NOMO-1 treated with DMSO at 0.1 percent for 48 hours (cell line): ENCODE measurements at regions not wholly inside any gene's neighbourhood (a gene's known extent, or its start where the extent isn't known, plus 50 kb on each side); places are given as distances from the start of the nearest gene placed in this dataset.
"Not testable (repeated sequence)": the region's sequence is repeated elsewhere in the genome, so short reads cannot be mapped to it uniquely, and the experiment has no call there.

Experiments
- DNase-seq: peaks from one replicate; lab custom pipeline; 2025; ENCODE audit not compliant: unreplicated experiment; lab: John Stamatoyannopoulos, UW

DNA sequence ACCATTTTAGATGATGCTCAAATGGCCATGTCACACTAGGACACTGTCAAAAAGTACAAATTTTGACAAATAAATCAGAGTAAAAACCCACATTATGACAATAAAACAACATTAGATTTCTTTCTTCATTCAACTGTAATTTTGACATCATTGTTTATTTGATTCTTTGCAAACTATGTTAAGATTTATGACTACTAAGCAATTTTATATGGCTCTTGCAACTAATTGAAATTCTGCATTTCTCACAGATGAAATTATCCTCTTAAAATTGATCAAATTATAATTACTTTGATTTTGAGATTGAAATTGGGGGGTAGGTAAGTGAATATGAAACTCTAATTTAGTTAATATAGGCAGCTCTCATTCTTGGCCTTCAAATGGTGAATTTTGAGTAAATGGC, 59.8 kb downstream of the ATOH1 start:
- DNase-seq: no peak

DNA sequence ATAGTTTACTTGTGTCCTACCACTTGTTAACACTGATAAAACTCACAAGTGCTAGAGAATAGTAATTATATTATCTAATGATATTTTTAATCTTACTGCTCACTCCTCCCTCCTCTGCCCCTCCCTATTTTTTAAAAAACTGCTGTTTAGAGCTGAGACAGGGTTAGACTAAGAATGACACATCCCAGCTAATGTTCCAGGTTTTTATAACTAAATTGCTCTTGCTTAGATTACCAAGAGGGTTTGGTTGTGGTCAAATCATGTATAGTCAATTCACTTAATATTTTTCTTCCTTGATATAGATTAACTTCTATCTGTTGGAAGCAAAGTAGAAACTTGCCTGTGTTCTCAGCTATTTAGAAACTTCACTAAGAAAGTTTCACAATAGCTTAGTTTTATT, 60.2 kb downstream of the ATOH1 start:
- no peak for DNase-seq

DNA sequence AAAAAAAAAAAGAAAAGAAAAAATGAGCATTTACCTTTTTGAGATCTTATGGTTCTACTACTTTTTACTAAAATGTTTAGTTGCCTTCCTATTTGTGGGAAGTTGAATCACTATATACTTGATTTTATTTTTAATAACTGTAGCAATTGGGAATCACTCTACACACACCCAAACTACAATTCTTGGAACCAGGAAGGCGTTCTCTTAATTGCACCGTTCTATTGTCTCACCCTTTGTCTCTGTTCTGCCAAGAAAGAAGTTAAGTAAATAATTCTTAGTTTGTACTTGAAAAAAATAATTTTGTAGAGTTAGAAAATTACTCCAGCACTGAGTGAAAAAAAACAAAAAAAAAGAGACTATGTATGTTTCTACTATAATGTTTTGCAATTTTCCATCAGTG, 62.7 kb downstream of the ATOH1 start:
- no peak for DNase-seq

DNA sequence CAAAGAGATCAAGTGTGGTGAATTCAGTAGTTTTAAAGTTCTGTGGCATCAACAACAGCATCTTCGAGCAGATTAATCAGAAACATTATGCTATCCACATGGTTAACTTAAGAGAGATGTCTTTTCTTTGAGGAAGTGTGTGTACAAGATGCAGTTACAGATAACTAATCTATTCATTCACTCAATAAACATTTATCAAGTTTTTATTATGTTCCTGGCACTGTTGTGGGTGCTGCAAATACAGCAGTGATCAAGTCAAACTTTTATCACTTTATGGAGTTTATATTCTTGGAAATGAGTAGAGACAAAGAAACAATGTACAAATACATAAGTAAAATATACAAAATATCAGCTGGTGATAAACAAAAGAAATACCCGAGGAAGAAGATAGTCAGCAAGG, 66.4 kb downstream of the ATOH1 start:
- DNase-seq: no peak

DNA sequence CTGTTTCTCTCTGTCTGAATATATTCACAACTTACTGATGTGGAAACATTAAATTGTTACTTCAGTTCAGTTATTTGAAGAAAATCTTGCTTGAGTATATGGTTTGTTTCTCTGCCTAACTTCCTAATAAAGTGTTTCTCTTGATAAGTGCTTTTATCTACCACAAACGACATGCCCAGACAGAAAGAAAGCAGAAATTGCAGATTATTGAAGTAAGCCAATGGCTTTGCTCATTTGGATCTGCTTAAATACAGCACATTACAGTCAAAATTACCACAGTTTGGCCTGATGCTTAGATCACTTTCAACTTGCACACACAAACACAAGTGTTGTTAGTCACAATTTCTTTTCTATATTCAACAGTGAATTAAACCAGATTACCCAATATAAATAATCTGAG, 68.0 kb downstream of the ATOH1 start:
- no peak for DNase-seq

DNA sequence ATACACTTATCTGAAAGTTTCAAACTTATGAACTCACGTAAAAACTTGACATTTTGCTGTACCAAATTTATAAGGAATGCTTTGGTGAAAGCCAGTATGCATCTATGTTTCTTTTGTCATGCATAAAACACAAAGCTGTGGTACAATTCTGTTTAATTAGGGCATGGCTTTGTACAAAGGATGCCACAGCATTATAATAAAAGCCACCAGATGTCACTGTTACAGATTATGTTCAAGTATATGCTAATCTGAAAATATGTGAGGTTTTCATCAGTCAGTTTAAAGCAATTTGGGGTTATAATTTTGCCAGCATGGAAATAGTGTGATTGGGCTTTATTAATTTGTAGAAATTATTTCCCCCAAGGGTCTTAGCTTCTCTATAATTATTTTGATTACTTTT, 69.0 kb downstream of the ATOH1 start:
- DNase-seq: no peak

DNA sequence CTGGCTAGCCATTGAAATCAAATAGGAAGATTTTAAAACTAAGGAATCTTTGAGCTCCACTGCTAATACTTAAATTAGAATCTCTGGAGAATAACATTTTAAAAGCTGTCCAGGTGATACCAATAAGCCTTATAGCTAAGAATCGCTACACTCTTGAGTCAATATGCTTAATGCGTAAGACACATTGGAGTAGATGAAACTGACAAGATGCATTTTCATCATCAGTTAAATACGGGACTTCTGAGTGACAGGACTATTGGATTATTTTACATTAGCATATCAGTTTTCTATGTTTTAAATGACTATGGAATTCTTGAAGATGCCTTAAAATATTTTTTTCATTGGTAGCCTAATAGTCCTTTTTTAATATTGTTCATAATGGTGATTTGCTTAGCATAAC, 80.2 kb downstream of the ATOH1 start:
- DNase-seq: no peak

DNA sequence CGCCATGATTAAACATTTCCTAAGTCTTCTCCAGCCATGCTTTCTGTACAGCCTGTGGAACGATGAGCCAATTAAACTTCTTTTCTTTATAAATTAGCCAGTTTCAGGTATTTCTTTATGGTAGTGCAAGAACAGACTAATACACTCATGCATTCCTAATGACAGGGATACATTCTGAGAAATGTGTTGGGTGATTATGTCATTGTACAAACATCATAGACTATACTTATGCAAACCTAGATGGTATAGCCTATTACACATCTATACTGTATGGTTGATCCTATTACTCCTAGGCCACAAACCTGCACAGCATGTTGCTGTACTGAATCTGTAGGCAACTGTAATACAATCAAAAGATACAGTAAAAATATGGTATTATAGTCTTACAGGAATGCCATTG, 83.1 kb downstream of the ATOH1 start:
- no peak for DNase-seq

DNA sequence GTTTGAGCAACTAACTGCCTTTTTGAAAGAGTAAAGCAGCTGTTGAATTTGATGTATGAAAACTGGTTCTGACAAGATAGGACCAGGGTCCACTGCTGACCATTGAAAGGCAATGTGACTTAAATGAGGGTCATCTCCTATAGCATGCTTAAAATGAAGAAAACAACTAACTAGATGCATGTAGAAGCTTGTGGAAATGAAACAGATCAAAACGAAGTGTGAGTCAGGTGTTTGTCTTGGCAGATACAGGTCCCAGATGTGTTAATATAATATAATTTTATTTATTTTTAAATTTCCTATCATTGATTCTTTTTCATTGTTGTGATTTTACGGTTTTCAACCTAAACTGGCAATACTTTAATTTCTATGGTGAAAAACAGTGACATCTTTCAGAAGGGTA, 83.6 kb downstream of the ATOH1 start:
- no peak for DNase-seq

DNA sequence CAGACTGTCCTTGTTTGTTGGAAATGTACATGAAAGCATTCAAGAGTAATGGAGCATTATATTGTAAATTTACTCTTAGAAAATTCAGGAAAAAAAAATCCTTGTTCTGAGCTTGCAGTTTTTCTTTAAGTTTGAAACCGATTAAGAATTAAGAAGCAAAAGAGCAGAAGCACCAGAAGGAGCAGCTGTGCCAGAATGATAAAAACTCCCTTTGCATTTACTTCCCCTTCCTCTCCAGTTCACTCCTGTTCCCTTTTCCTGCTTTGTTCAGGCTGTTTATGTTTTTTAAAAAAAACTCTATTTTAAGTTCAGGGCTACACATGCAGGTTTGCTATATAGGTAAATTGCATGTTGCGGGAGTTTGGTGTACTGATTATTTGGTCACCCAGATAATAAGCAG, 90.3 kb downstream of the ATOH1 start:
- DNase-seq: no peak

DNA sequence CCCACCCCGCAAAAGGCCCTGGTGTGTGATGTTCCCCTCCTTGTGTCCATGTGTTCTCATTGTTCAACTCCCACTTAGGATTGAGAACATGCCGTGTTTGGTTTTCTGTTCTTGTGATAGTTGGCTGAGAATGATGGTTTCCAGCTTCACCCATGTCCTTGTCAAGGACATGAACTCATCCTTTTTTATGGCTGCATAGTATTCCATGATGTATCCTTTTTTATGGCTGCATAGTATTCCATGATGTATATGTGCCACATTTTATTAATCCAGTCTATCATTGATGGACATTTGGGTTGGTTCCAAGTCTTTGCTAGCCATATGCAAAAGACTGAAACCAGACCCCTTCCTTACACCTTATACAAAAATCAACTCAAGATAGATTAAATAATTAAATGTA, 95.0 kb downstream of the ATOH1 start:
- DNase-seq: not testable (repeated sequence)

DNA sequence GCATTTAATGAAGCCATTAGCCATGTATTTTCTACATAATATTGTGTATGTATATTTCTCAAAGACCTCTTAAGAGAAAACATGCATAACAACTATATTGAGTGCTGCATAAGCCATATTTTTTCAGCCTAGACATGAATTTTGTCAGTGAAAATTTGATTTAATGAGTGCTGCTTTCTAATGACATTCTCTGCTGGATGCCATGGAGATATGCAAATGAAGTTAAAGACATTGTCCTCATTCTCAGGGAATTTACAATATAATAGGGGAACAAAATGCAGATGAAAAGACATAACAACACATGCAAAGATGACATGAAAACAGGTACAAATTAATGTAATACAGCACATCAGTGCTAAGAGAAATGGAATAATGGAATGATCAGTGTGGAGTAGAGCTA, 118.7 kb downstream of the ATOH1 start:
- DNase-seq: no peak

DNA sequence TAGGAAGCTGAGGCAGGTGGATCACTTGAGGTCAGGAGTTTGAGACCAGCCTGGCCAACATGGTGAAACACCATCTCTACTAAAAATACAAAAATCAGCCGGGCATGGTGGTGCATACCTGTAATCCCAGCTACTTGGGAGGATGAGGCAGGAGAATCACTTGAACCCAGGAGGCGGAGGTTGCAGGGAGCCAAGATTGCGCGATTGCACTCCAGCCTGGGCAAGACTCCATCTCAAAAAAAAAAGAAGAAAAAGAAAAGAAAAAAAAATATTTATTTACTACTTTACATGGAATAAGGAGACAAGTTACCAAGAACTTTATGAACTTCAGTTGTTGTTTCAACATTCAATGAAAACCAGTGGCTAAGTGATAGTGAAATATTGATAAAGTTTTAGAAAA, 121.7 kb downstream of the ATOH1 start:
- not testable (repeated sequence) for DNase-seq

DNA sequence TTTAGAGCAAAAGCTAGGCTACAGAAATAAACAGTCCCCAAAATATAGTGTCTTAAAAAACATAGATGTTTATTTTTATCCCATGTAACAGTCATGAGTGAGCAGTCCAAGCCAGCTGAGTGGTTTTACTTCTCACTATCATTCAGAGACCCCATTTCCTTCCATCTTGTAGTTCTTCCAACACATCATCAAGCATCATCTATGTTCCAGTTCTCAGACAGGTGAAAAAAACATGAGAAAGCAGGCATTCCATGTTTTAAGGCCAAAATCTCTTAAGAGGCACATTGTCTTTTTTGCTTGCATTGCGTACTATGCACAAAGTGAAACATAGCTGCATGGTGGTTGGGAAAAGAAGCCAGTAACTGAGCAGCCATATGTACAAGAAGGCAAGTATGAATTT, 128.6 kb downstream of the ATOH1 start:
- DNase-seq: no peak

DNA sequence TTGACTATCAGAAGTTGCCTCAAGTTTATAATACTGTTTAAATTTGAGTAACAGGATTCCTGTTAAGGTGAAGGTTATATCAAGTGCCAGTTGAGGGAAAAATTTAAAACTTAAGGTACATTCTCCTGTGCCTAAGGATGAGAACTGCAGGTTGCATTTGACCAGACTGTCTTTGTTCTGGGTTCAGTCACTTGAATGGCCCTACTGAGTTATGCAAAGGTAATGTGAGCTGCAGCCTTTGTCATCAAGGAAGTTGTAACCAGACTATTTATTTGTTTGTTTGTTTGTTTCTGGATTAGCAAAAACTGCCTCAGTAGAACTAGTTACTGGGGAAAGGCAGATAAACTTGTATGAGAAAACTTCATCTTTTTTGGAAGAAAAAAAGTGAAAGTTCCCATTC, 131.9 kb downstream of the ATOH1 start:
- DNase-seq: no peak

DNA sequence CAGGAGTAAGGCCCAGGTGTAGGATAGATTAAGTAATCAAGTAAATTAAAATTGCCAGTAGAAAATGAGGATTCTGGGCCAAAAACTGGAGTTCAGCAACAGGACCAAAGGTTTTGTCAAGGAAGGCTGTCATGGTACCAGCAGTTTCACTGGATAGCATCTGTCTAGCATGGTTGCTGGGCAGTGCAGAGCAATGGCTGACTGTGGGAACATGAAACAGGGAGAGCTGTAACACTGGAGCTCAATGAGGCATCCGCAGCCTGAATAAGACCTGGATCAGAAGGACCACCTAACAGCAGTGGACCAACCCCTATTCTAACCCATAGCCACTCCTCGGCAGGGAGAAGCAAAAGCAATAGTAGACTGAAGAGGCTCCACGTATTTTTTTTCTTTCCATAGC, 132.4 kb downstream of the ATOH1 start:
- no peak for DNase-seq

DNA sequence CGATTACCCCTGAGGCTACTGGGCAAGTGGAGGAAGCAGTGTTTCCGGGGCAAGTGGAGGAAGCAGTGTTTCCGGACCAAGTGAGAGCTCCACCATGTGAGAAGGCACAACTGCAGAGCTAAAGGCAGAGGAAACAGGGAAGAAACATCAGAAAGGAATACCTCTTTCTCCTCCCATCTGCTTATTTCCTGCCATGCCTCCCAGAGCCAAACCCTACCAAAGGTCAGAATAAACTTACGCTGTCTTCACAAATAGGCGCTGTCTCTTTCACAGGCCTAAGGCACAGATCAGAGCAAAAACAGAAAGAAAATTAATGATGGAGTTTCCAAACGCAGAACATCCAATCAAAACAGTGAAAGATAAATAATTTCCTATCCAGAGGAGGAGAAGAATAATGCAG, 153.0 kb downstream of the ATOH1 start:
- no peak for DNase-seq

DNA sequence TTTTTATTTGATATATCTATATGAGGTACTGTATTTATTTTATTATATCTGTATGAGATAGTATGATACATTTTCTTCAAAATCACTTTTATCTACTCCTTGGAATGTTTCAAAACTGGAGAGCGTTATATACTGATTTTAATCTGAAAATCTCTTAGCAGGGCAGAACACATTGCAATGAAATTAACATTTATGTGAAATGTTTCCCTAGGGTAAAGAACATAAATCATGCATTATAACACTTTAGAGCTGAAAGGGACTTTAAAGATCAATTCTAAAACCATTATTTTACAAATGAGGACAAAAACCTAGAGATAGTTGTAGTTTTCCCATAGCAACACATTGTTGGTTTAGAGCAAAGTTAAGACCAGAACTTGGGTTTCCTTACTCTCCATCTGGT, 153.7 kb downstream of the ATOH1 start:
- no peak for DNase-seq

DNA sequence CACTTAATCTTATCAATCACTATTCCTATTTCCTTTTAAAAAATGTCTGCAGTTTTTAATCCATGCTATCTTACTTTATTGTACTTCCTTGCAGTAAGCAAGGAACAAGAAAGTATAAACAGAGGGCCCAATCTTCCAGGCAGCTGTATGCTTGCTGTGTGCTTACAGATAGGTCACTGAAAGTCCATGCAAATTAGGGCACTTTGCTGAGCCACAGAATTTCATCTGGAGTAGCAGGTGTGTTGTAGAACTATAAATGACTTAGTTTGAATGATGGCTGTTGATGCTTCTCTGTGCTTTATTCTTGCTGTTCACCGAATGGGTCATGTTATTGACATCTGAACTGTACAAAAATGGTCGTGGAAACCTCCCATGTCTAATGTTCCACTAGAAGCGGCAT, 154.6 kb downstream of the ATOH1 start:
- DNase-seq: no peak

DNA sequence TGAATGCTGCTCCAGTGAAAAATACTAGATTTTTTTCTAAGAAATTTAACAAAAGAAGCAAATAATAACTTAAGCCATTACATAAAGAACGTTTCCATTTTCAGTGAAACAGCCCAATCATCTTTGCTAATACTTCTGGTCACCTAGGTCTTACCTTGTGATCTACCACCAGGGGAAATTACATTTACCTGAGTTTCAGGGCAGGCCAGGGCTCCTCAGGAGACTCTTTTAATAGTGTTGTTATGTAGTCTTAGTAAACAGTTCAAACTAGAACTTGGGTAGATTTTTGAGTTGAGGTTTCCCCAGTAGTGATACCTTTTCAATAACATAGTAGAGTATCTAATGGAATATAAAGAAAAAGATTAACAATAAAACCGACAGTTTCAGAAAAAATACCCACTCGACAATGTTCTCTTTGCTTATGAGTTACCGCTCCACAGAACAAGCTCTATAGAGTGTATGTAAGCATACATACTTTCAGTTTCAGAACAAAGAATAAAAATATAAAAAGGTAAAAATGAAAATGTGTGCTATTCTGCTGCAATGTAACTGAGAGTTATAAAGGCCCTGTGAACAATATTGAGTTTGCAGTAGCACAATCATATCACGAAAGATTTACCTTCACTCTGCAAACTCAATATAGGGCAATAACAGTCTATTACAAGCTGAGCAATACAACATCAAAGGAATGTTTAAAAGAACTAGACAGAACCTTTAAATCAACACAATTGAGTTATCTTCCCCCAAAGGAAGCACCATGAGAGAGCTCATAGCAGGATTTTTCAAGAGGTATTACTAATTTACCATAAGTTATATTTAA, 165.8 kb downstream of the ATOH1 start:
- no peak for DNase-seq

DNA sequence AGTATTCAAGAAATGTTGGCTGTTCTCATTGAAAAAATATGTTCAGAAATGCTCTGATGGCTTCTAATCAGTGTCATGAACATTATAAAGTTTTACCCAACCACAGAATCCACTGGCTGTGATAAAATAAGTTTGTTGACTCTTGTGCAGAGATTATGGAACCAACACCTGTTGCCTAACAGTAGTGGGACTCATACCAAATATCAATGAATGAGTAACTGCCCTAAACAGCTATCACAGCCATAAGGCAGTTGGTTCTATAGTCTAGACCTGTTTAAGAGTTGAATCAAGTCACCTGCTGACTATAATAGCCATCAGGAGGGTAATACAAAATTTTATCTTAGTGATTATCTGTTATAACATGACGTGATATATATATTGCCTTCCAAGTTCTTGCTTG, 168.3 kb downstream of the ATOH1 start:
- no peak for DNase-seq

DNA sequence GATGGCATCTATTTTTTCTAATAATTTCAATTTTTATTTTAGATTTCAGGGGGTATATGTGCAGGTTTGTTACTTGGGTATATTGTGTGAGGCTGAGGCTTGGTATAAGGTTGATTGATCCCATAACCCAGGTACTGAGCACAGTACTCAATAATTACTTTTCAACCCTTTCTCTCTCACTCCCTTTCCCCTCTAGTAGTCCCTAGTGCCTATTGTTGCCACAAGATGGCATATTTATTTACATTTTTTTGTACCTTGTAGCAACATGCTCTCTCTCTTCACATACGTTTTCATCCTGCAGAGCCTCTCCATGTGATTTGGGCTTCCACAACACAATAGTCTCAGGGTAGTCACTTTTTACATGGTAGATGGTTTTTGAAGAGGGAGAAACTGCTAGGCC, 172.0 kb downstream of the ATOH1 start:
- no peak for DNase-seq

DNA sequence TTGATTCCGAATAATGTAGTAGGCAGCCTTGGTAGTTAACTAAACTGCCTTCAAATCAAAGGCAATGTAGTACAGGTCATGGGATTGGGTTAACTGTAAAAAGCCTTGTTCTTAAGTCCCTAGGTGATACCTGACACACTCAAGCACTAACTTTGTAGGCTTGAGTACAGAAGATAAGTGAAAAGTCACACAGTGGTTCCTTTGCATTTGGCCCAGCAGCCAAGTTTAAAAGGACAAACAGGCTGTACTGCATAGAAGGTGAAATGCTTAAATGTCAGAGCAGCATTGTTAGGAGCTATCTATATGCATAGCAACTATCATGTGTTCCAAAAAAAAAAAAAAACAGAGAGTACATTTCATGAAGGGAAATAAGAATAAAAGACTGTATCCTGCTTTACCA, 178.4 kb downstream of the ATOH1 start:
- DNase-seq: no peak
